Kidney (tissue), 13 donors: ENCODE measurements at regions not wholly inside any gene's neighbourhood (a gene's known extent, or its start where the extent isn't known, plus 50 kb on each side); places are given as distances from the start of the nearest gene placed in this dataset.
A peak's percentile ranks its signal among the peaks of the same experiment; 100 is the strongest.

Experiments
- DNase-seq, 5 donors: peaks; one replicate each; pipeline ENCODE4 v3.0.0-alpha.2; 2013 to 2020
- FAIRE-seq: peaks from 2 replicates; lab custom pipeline; 2012; peaks lifted over from hg19 to GRCh38; lab: Jason Lieb, UNC
- H3K27ac ChIP-seq, 2 donors: one replicate each; pipeline ENCODE4 v1.7.0; 2013; ENCODE audit warnings: low read depth in 2 of 2, low read length in 2 of 2, inconsistent platforms in 1 of 2
- H3K27me3 ChIP-seq: one replicate; pipeline ENCODE4 v1.7.1; 2013; ENCODE audit warnings: low read length, inconsistent platforms; ENCODE audit not compliant: control insufficient read depth, insufficient read depth
- H3K36me3 ChIP-seq, 3 donors: one replicate each; pipeline versions ENCODE4 v1.7.0 to v1.7.1; 2013; ENCODE audit warnings: low read length in 3 of 3, control low read depth in 1 of 3, inconsistent platforms in 1 of 3; ENCODE audit not compliant: insufficient read depth in 3 of 3, control insufficient read depth in 2 of 3
- H3K4me1 ChIP-seq, 3 donors: one replicate each; pipeline versions ENCODE4 v1.7.0 to v1.7.1; 2013; ENCODE audit warnings: low read length in 3 of 3, inconsistent platforms in 1 of 3, low read depth in 1 of 3; ENCODE audit not compliant: control insufficient read depth in 2 of 3, insufficient read depth in 2 of 3
- H3K4me3 ChIP-seq, 3 donors: one replicate each; pipeline versions ENCODE4 v1.7.0 to v1.8.1; 2013; ENCODE audit warnings: low read length in 3 of 3, control low read depth in 1 of 3, inconsistent platforms in 1 of 3
- H3K9ac ChIP-seq, 3 donors: one replicate each; pipeline versions ENCODE4 v1.7.0 to v1.7.1; 2013; ENCODE audit warnings: low read length in 3 of 3, control low read depth in 1 of 3, inconsistent platforms in 1 of 3
- H3K9me3 ChIP-seq, 3 donors: one replicate each; pipeline versions ENCODE4 v1.7.0 to v1.7.1; 2013; ENCODE audit warnings: low read length in 3 of 3, control low read depth in 1 of 3, inconsistent platforms in 1 of 3; ENCODE audit not compliant: control insufficient read depth in 2 of 3, insufficient read depth in 1 of 3
- intact Hi-C: fragments of 100-400 bp; cut with DNase I; formaldehyde crosslinking; loops from one replicate; pipeline ENCODE4 v1.11.1; 2022
- TF ChIP-seq, protein P1 (sequence below): IDR thresholded peaks from 3 replicates; pipeline ENCODE4 v1.5.1; 2012; ENCODE audit warnings: mild to moderate bottlenecking, moderate library complexity, borderline replicate concordance; ENCODE audit not compliant: insufficient read depth; ENCODE audit errors: extremely low read depth
- donor health status: control.
- donor health status: control.
- donor health status: control.
- donor health status: control.
- donor health status: control.
- donor health status: DM: yes; HTN: yes; CAD: no.
- donor health status: Normal renal cell carcinoma (clear cell type).

DNA sequence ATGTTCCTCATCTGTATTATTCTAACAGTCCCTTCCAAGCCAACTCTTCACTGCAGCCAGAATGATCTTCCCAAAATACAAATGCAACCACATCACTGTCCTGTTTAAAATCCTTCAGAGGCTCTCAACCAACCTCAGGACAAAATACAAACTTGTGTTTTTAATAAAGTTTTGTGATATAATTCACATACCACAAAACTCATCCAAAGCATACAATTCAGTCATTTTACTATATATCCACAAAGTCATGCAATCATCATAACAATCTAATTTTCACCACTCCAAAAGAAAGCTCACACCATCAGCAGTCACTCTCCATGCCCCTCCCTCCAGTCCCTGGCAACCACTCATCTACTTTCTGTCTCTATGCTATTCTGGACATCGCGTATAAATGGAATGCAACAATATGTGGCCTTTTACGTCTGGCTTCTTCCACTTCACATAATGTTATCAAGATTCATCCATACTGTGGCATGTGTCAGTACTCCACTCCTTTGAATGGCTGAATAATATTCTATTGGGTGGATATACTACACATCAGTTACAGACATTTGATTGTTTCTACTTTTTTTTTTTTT is 81.7 kb upstream of the DOCK9 start:
- TF ChIP-seq, protein P1, sequence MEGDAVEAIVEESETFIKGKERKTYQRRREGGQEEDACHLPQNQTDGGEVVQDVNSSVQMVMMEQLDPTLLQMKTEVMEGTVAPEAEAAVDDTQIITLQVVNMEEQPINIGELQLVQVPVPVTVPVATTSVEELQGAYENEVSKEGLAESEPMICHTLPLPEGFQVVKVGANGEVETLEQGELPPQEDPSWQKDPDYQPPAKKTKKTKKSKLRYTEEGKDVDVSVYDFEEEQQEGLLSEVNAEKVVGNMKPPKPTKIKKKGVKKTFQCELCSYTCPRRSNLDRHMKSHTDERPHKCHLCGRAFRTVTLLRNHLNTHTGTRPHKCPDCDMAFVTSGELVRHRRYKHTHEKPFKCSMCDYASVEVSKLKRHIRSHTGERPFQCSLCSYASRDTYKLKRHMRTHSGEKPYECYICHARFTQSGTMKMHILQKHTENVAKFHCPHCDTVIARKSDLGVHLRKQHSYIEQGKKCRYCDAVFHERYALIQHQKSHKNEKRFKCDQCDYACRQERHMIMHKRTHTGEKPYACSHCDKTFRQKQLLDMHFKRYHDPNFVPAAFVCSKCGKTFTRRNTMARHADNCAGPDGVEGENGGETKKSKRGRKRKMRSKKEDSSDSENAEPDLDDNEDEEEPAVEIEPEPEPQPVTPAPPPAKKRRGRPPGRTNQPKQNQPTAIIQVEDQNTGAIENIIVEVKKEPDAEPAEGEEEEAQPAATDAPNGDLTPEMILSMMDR, result no peak
- H3K36me3 ChIP-seq, result no peaks in the 10 kb centered on the region
- H3K27me3 ChIP-seq, result no peaks in the 10 kb centered on the region
- FAIRE-seq, result no peak
- intact Hi-C loops, result no loop called here
- H3K9ac ChIP-seq, result no peak overlapping the region
- H3K4me3 ChIP-seq, result no peak overlapping the region
- H3K27ac ChIP-seq, result no peak overlapping the region
- H3K9me3 ChIP-seq, result no peaks in the 10 kb centered on the region
- no peak for DNase-seq
- H3K4me1 ChIP-seq, result peaks cover 3 to 11% (median 5%) of the 10 kb centered on the region in 3 donors

DNA sequence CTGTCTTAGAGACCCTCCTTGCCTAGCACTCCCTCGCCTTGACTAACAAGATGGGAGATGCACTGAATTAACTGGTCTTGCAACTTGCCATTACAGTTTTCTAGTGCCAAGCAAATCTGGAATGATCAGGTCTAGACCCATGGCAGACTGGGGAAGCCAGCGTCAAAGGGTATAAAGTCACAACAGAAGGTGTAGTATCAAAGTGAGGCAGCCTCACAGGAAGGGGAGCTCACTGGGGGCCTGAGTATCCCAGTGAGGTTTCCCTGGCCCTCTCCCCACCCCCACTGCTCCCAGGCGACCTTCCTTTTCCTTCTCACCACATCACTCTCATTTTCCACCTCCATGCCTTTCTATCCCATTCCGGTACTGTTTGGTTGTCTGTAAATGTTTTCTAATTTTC is 83.5 kb upstream of the DOCK9 start:
- peaks cover 3 to 11% (median 5%) of the 10 kb centered on the region in 3 donors for H3K4me1 ChIP-seq
- no peaks in the 10 kb centered on the region for H3K27me3 ChIP-seq
- H3K9ac ChIP-seq, result no peak overlapping the region
- TF ChIP-seq, protein P1, result no peak
- no peak for FAIRE-seq
- no peaks in the 10 kb centered on the region for H3K9me3 ChIP-seq
- no peaks in the 10 kb centered on the region for H3K36me3 ChIP-seq
- DNase-seq, result no peak
- intact Hi-C loops, result no loop called here
- no peak overlapping the region for H3K27ac ChIP-seq
- no peak overlapping the region for H3K4me3 ChIP-seq

DNA sequence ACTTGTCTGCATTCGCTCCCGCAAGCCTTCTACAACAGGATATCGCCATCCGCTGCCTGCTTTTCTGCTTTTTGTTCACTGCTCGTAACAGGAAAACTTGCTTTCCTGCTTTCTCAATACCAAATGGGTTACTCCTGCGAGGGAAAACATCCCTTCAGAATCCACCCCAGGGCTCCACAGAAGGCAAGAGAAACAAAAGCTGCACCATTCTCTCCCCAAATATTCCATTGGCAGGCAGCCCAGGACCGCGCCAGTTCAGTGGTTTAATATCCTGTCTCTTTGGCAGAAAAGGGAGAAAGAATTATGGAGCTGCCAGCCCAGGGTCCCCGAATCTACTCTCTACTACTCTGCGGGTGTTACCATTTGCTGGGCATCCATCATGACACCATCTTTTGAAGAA is 84.7 kb upstream of the DOCK9 start:
- Histone ChIP-seq H3K9me3 (no peaks in the 10 kb centered on the region), H3K9ac (no peak overlapping the region), H3K36me3 (no peaks in the 10 kb centered on the region), H3K27me3 (no peaks in the 10 kb centered on the region), H3K4me1 (peaks cover 3 to 11% (median 5%) of the 10 kb centered on the region in 3 donors), H3K27ac (peak overlapping the region in 1 of 2 donors; percentile 21), H3K4me3 (peak overlapping the region in 1 of 3 donors; percentile 3)
- TF ChIP-seq, protein P1, result no peak
- intact Hi-C loops, result no loop called here
- DNase-seq (peak; percentile 74 to 90 (median 83)), FAIRE-seq (no peak)

DNA sequence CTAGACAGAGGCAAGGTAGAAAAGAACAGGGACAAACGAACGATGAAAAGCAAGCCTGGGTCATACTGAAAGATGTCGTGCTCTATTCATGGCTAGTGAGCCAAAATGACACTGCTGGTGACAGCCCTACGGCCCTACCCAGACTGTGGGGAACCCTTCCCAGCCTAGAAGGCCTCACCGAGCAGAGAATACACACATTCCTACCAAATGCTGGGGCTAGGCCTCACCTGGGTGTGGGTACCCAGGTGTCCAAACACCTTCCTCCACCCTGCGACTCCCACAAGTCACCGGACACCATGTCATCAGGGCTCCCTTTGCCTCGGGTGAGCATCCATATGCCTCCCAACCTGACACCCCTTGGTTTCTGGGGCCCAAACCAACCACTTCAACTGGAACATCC is 85.3 kb upstream of the DOCK9 start:
- no peak for FAIRE-seq
- TF ChIP-seq, protein P1, result no peak

More for the DNA sequence above, 85.3 kb upstream of the DOCK9 start:
- Histone ChIP-seq H3K9me3 (no peaks in the 10 kb centered on the region), H3K9ac (no peak overlapping the region), H3K4me3 (no peak overlapping the region), H3K36me3 (no peaks in the 10 kb centered on the region), H3K27ac (peak overlapping the region in 1 of 2 donors; percentile 21), H3K4me1 (peaks cover 3 to 11% (median 5%) of the 10 kb centered on the region in 3 donors), H3K27me3 (no peaks in the 10 kb centered on the region)
- intact Hi-C loops, result no loop called here
- DNase-seq, result no peak
